GM23338 (cell line): ENCODE measurements at regions not wholly inside any gene's neighbourhood (a gene's known extent, or its start where the extent isn't known, plus 50 kb on each side); places are given as distances from the start of the nearest gene placed in this dataset.

ENCODE experiments used
- ATAC-seq: fragments of 200-7000 bp; cut with Tn5 transposase; 3 replicates; pipeline ENCODE4 v1.9.1; 2020
- DNase-seq: peaks from one replicate; pipeline ENCODE4 v3.0.0-alpha.2; 2015; ENCODE audit warnings: low spot score
- H2AFZ ChIP-seq: fragments of 200-600 bp; sonication (generic); 2 replicates; pipeline ENCODE4 v1.8.0; 2016; ENCODE audit warnings: antibody characterized with exemption, mild to moderate bottlenecking, moderate library complexity
- H3F3A ChIP-seq: fragments of 200-600 bp; sonication (generic); replicated peaks from 2 replicates; pipeline ENCODE4 v1.8.0; 2017; ENCODE audit warnings: antibody characterized with exemption, mixed run types, low read depth
- H3K27ac ChIP-seq: fragments of 200-600 bp; sonication (generic); 2 replicates; pipeline ENCODE4 v1.6.1; 2016; ENCODE audit warnings: low read depth
- H3K27me3 ChIP-seq: fragments of 200-600 bp; sonication (generic); 2 replicates; pipeline ENCODE4 v1.8.0; 2016; ENCODE audit warnings: mild to moderate bottlenecking, mixed run types, moderate library complexity; ENCODE audit not compliant: insufficient read depth
- H3K36me3 ChIP-seq: fragments of 200-600 bp; sonication (generic); 2 replicates; pipeline ENCODE4 v1.8.0; 2016; ENCODE audit warnings: mild to moderate bottlenecking; ENCODE audit not compliant: insufficient read depth
- H3K4me1 ChIP-seq: fragments of 200-600 bp; sonication (generic); 2 replicates; pipeline ENCODE4 v1.8.0; 2016; ENCODE audit warnings: mild to moderate bottlenecking, moderate library complexity; ENCODE audit not compliant: insufficient read depth
- H3K4me2 ChIP-seq: fragments of 200-600 bp; sonication (generic); 2 replicates; pipeline ENCODE4 v1.7.1; 2017; ENCODE audit warnings: mixed run types
- H3K4me3 ChIP-seq: fragments of 200-600 bp; sonication (generic); 2 replicates; pipeline ENCODE4 v1.6.1; 2016; ENCODE audit warnings: mixed run types
- H3K79me2 ChIP-seq: fragments of 200-600 bp; sonication (generic); replicated peaks from 2 replicates; pipeline ENCODE4 v1.8.0; 2017; ENCODE audit warnings: mild to moderate bottlenecking; ENCODE audit not compliant: insufficient read depth
- H3K9me2 ChIP-seq: fragments of 200-600 bp; sonication (generic); 2 replicates; pipeline ENCODE4 v1.8.0; 2017; ENCODE audit not compliant: insufficient read depth
- H4K20me1 ChIP-seq: fragments of 200-600 bp; sonication (generic); replicated peaks from 2 replicates; pipeline ENCODE4 v1.8.0; 2017; ENCODE audit warnings: mild to moderate bottlenecking; ENCODE audit not compliant: insufficient read depth
- H3K27ac Mint-ChIP-seq: 2 replicates; pipeline ENCODE4 v1.8.0; 2020; ENCODE audit warnings: inconsistent platforms, mild to moderate bottlenecking, moderate library complexity, mixed read lengths
- H3K27me3 Mint-ChIP-seq: 3 replicates; pipeline ENCODE4 v1.8.0; 2022; ENCODE audit warnings: low read depth, mild to moderate bottlenecking, moderate library complexity, mixed read lengths, inconsistent platforms; ENCODE audit not compliant: insufficient read depth, poor library complexity
- H3K36me3 Mint-ChIP-seq: 3 replicates; pipeline ENCODE4 v1.8.0; 2021; ENCODE audit warnings: low read depth, mild to moderate bottlenecking, inconsistent platforms, moderate library complexity, mixed read lengths
- H3K4me1 Mint-ChIP-seq: 3 replicates; pipeline ENCODE4 v1.8.0; 2020; ENCODE audit warnings: mild to moderate bottlenecking, inconsistent platforms, mixed read lengths
- H3K4me3 Mint-ChIP-seq: 3 replicates; pipeline ENCODE4 v1.8.0; 2021; ENCODE audit warnings: moderate library complexity, mild to moderate bottlenecking, inconsistent platforms, mixed read lengths
- H3K9me3 Mint-ChIP-seq: 3 replicates; pipeline ENCODE4 v1.8.0; 2020; ENCODE audit warnings: moderate library complexity, mild to moderate bottlenecking, inconsistent platforms, mixed read lengths
- CREB1 ChIP-seq: fragments of 250-450 bp; sonication (Bioruptor Pico); IDR thresholded peaks from 2 replicates; pipeline ENCODE4 v1.5.0; 2020; ENCODE audit warnings: low read depth, mild to moderate bottlenecking, moderate library complexity
- ETS1 ChIP-seq: IDR thresholded peaks from 2 replicates; pipeline ENCODE4 v1.6.1; 2016; ENCODE audit warnings: antibody characterized with exemption
- EZH2 ChIP-seq: fragments of 200-600 bp; sonication (generic); IDR thresholded peaks from one replicate; pipeline ENCODE4 v1.8.0; 2017; ENCODE audit warnings: antibody characterized with exemption, mild to moderate bottlenecking, low read depth; ENCODE audit not compliant: unreplicated experiment
- EZH2phosphoT487 ChIP-seq: fragments of 200-600 bp; sonication (generic); IDR thresholded peaks from one replicate; pipeline ENCODE4 v1.8.1; 2018; ENCODE audit warnings: antibody characterized with exemption; ENCODE audit not compliant: unreplicated experiment
- JUNB ChIP-seq: IDR thresholded peaks from one replicate; pipeline ENCODE4 v1.6.1; 2016; ENCODE audit warnings: antibody characterized with exemption; ENCODE audit not compliant: unreplicated experiment
- NANOG ChIP-seq: IDR thresholded peaks from 2 replicates; pipeline ENCODE4 v1.6.1; 2016; ENCODE audit warnings: antibody characterized with exemption, borderline replicate concordance
- POLR2AphosphoS5 ChIP-seq: IDR thresholded peaks from 2 replicates; pipeline ENCODE4 v1.6.1; 2016; ENCODE audit warnings: antibody characterized with exemption, low read depth
- REST ChIP-seq: IDR thresholded peaks from one replicate; pipeline ENCODE4 v1.6.1; 2018; ENCODE audit warnings: antibody characterized with exemption; ENCODE audit not compliant: unreplicated experiment
- STAT1 ChIP-seq: IDR thresholded peaks from one replicate; pipeline ENCODE4 v1.6.1; 2016; ENCODE audit warnings: antibody characterized with exemption; ENCODE audit not compliant: unreplicated experiment
- ZNF114 ChIP-seq: fragments of 250-450 bp; sonication (Bioruptor Pico); IDR thresholded peaks from 2 replicates; pipeline ENCODE4 v1.5.0; 2020; ENCODE audit warnings: mild to moderate bottlenecking, moderate library complexity
- ZNF331 ChIP-seq: fragments of 250-450 bp; sonication (Bioruptor Pico); IDR thresholded peaks from 2 replicates; pipeline ENCODE4 v1.5.0; 2020; ENCODE audit warnings: low read depth, mild to moderate bottlenecking, moderate library complexity
- TF ChIP-seq, protein P1 (sequence below): fragments of 250-450 bp; sonication (Bioruptor Pico); IDR thresholded peaks from 2 replicates; pipeline ENCODE4 v1.5.0; 2020; ENCODE audit warnings: mild to moderate bottlenecking, moderate library complexity
- TF ChIP-seq, protein P2 (sequence below), 2 experiments: fragments of 200-600 bp in 1 of 2; sonication (generic) in 1 of 2; conservative IDR thresholded peaks; 2 replicates each; pipeline versions ENCODE4 v1.5.1 to v1.6.1; 2016 to 2017; ENCODE audit warnings: antibody characterized with exemption in 2 of 2, low read depth in 2 of 2, mild to moderate bottlenecking in 2 of 2, moderate library complexity in 1 of 2

- H3K4me3 ChIP-seq: no peak overlapping the region
- Mint-ChIP-seq H3K27ac (no peak overlapping the region), H3K4me3 (no peak overlapping the region), H3K36me3 (no peaks in the 10 kb centered on the region), H3K4me1 (no peaks in the 10 kb centered on the region), H3K27me3 (no peaks in the 10 kb centered on the region), H3K9me3 (no peaks in the 10 kb centered on the region)
- H3K79me2 ChIP-seq: no peaks in the 10 kb centered on the region
- H3K36me3 ChIP-seq: no peaks in the 10 kb centered on the region
- H3K4me1 ChIP-seq: no peaks in the 10 kb centered on the region
- ATAC-seq: no peak
- H4K20me1 ChIP-seq: no peaks in the 10 kb centered on the region
- no peak overlapping the region for H3K4me2 ChIP-seq
- no peaks in the 10 kb centered on the region for H3K9me2 ChIP-seq
- H3F3A ChIP-seq: no peaks in the 10 kb centered on the region
- no peaks in the 10 kb centered on the region for H3K27me3 ChIP-seq
- no peak overlapping the region for H3K27ac ChIP-seq
- DNase-seq: no peak
- no peak overlapping the region for H2AFZ ChIP-seq
- TF ChIP-seq POLR2AphosphoS5 (no peak), REST (no peak), EZH2 (no peak), ETS1 (no peak), CREB1 (CRISPR knock-in tag) (no peak), ZNF114 (CRISPR knock-in tag) (no peak), JUNB (no peak), ZNF331 (CRISPR knock-in tag) (no peak), STAT1 (no peak), NANOG (no peak), EZH2phosphoT487 (no peak)
- TF ChIP-seq, protein P1, sequence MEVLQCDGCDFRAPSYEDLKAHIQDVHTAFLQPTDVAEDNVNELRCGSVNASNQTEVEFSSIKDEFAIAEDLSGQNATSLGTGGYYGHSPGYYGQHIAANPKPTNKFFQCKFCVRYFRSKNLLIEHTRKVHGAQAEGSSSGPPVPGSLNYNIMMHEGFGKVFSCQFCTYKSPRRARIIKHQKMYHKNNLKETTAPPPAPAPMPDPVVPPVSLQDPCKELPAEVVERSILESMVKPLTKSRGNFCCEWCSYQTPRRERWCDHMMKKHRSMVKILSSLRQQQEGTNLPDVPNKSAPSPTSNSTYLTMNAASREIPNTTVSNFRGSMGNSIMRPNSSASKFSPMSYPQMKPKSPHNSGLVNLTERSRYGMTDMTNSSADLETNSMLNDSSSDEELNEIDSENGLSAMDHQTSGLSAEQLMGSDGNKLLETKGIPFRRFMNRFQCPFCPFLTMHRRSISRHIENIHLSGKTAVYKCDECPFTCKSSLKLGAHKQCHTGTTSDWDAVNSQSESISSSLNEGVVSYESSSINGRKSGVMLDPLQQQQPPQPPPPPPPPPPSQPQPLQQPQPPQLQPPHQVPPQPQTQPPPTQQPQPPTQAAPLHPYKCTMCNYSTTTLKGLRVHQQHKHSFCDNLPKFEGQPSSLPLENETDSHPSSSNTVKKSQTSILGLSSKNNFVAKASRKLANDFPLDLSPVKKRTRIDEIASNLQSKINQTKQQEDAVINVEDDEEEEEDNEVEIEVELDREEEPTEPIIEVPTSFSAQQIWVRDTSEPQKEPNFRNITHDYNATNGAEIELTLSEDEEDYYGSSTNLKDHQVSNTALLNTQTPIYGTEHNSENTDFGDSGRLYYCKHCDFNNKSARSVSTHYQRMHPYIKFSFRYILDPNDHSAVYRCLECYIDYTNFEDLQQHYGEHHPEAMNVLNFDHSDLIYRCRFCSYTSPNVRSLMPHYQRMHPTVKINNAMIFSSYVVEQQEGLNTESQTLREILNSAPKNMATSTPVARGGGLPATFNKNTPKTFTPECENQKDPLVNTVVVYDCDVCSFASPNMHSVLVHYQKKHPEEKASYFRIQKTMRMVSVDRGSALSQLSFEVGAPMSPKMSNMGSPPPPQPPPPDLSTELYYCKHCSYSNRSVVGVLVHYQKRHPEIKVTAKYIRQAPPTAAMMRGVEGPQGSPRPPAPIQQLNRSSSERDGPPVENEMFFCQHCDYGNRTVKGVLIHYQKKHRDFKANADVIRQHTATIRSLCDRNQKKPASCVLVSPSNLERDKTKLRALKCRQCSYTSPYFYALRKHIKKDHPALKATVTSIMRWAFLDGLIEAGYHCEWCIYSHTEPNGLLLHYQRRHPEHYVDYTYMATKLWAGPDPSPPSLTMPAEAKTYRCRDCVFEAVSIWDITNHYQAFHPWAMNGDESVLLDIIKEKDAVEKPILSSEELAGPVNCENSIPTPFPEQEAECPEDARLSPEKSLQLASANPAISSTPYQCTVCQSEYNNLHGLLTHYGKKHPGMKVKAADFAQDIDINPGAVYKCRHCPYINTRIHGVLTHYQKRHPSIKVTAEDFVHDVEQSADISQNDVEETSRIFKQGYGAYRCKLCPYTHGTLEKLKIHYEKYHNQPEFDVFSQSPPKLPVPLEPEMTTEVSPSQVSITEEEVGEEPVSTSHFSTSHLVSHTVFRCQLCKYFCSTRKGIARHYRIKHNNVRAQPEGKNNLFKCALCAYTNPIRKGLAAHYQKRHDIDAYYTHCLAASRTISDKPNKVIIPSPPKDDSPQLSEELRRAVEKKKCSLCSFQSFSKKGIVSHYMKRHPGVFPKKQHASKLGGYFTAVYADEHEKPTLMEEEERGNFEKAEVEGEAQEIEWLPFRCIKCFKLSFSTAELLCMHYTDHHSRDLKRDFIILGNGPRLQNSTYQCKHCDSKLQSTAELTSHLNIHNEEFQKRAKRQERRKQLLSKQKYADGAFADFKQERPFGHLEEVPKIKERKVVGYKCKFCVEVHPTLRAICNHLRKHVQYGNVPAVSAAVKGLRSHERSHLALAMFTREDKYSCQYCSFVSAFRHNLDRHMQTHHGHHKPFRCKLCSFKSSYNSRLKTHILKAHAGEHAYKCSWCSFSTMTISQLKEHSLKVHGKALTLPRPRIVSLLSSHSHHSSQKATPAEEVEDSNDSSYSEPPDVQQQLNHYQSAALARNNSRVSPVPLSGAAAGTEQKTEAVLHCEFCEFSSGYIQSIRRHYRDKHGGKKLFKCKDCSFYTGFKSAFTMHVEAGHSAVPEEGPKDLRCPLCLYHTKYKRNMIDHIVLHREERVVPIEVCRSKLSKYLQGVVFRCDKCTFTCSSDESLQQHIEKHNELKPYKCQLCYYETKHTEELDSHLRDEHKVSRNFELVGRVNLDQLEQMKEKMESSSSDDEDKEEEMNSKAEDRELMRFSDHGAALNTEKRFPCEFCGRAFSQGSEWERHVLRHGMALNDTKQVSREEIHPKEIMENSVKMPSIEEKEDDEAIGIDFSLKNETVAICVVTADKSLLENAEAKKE (CRISPR knock-in tag): no peak
- TF ChIP-seq, protein P2, sequence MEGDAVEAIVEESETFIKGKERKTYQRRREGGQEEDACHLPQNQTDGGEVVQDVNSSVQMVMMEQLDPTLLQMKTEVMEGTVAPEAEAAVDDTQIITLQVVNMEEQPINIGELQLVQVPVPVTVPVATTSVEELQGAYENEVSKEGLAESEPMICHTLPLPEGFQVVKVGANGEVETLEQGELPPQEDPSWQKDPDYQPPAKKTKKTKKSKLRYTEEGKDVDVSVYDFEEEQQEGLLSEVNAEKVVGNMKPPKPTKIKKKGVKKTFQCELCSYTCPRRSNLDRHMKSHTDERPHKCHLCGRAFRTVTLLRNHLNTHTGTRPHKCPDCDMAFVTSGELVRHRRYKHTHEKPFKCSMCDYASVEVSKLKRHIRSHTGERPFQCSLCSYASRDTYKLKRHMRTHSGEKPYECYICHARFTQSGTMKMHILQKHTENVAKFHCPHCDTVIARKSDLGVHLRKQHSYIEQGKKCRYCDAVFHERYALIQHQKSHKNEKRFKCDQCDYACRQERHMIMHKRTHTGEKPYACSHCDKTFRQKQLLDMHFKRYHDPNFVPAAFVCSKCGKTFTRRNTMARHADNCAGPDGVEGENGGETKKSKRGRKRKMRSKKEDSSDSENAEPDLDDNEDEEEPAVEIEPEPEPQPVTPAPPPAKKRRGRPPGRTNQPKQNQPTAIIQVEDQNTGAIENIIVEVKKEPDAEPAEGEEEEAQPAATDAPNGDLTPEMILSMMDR (conservative IDR thresholded peaks at IDR 0.05; ENCODE audit: low read depth in 2 of 2): no peak
These were observed 348.0 kb upstream of the LCORL start for GRCh38 chr4:18369561-18369960.
